ENCODE measurements at regions not wholly inside any gene's neighbourhood (a gene's known extent, or its start where the extent isn't known, plus 50 kb on each side); places are given as distances from the start of the nearest gene placed in this dataset.

GRCh38 chr6:140970485-140970884 lies 1162.2 kb upstream of the GJE1 start:
- no peaks in the 10 kb centered on the region for H3F3A ChIP-seq (ENCODE audit: insufficient read depth, low read length)
- H3K27ac ChIP-seq (ENCODE audit: low read depth, low read length, poor library complexity, severe bottlenecking) = no peak overlapping the region
- no peak overlapping the region for H3K4me2 ChIP-seq (ENCODE audit: low read length)
- H3K27me3 ChIP-seq (ENCODE audit: insufficient read depth, low read length) = no peaks in the 10 kb centered on the region
- H3K4me1 ChIP-seq (ENCODE audit: insufficient read depth, low read length, severe bottlenecking) = no peaks in the 10 kb centered on the region
- H3K9me3 ChIP-seq (ENCODE audit: low read length) = no peaks in the 10 kb centered on the region
- H3K36me3 ChIP-seq (ENCODE audit: insufficient read depth, low read length) = no peaks in the 10 kb centered on the region
- H3K79me2 ChIP-seq (ENCODE audit: insufficient read depth, low read length) = no peaks in the 10 kb centered on the region
- H4K20me1 ChIP-seq (ENCODE audit: insufficient read depth, low read length) = no peaks in the 10 kb centered on the region
- TF ChIP-seq CTCF (IDR thresholded peaks at IDR 0.05; ENCODE audit: low read length) (no peak), EZH2 (IDR thresholded peaks at IDR 0.05; ENCODE audit: borderline replicate concordance, low read length) (no peak)
- no peak overlapping the region for H3K9ac ChIP-seq (ENCODE audit: low read length)
- H3K9me2 ChIP-seq (ENCODE audit: low read depth, low read length) = no peaks in the 10 kb centered on the region
- H2AFZ ChIP-seq (ENCODE audit: low read length) = no peak overlapping the region
- H3K4me3 ChIP-seq (ENCODE audit: low read depth, low read length, poor library complexity, severe bottlenecking) = no peak overlapping the region

DNA sequence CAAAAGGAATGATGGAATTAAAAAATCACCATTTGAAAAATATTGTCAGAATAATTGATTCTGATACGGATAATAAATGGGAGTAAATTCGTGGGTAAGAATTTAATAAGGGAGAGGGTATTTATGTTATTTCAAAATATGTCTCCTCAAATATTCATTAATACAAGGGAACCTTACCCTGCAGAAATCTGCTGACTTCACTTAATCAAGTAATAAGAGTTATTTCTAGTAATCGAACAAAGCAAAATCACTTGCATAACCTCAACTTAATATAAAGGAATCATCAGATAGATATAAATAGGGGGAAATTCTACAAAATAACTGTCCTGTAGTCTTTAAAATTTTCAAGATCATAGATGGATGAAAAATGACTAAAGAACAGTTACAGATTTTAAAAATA lies 1164.7 kb upstream of the GJE1 start:
- Histone ChIP-seq H3K9me2 (ENCODE audit: low read depth, low read length) (no peaks in the 10 kb centered on the region), H3F3A (ENCODE audit: insufficient read depth, low read length) (no peaks in the 10 kb centered on the region), H3K9me3 (ENCODE audit: low read length) (no peaks in the 10 kb centered on the region), H4K20me1 (ENCODE audit: insufficient read depth, low read length) (no peaks in the 10 kb centered on the region), H3K9ac (ENCODE audit: low read length) (no peak overlapping the region), H3K36me3 (ENCODE audit: insufficient read depth, low read length) (no peaks in the 10 kb centered on the region), H3K79me2 (ENCODE audit: insufficient read depth, low read length) (no peaks in the 10 kb centered on the region), H2AFZ (ENCODE audit: low read length) (no peak overlapping the region), H3K4me1 (ENCODE audit: insufficient read depth, low read length, severe bottlenecking) (no peaks in the 10 kb centered on the region), H3K27ac (ENCODE audit: low read depth, low read length, poor library complexity, severe bottlenecking) (no peak overlapping the region), H3K4me2 (ENCODE audit: low read length) (no peak overlapping the region), H3K27me3 (ENCODE audit: insufficient read depth, low read length) (no peaks in the 10 kb centered on the region), H3K4me3 (ENCODE audit: low read depth, low read length, poor library complexity, severe bottlenecking) (no peak overlapping the region)
- TF ChIP-seq EZH2 (IDR thresholded peaks at IDR 0.05; ENCODE audit: borderline replicate concordance, low read length) = no peak
- no peak for TF ChIP-seq CTCF (IDR thresholded peaks at IDR 0.05; ENCODE audit: low read length)

DNA sequence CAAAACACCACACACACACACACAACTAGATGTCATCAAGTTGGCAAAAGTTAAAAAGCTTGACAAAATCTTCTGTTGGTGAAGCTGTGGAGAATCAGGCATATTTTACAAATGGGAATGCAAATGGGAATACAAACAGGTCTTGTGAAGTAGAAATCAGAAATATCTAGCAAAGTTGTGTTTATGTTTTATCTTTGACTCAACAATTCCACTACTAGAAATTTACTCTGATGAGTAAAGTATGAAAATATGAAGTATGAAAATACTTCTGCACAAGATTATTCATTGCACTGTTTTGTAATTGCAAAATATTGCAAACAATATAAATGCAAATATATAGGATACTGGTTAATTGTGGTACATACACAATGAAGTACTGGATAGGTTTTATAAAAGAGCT lies 1166.0 kb upstream of the GJE1 start:
- no peaks in the 10 kb centered on the region for H3K9me3 ChIP-seq (ENCODE audit: low read length)
- H4K20me1 ChIP-seq (ENCODE audit: insufficient read depth, low read length) = no peaks in the 10 kb centered on the region
- H2AFZ ChIP-seq (ENCODE audit: low read length) = no peak overlapping the region
- no peaks in the 10 kb centered on the region for H3K27me3 ChIP-seq (ENCODE audit: insufficient read depth, low read length)
- no peak overlapping the region for H3K4me2 ChIP-seq (ENCODE audit: low read length)
- H3K4me3 ChIP-seq (ENCODE audit: low read depth, low read length, poor library complexity, severe bottlenecking) = no peak overlapping the region
- H3K9ac ChIP-seq (ENCODE audit: low read length) = no peak overlapping the region
- H3K9me2 ChIP-seq (ENCODE audit: low read depth, low read length) = no peaks in the 10 kb centered on the region
- TF ChIP-seq CTCF (IDR thresholded peaks at IDR 0.05; ENCODE audit: low read length) (no peak), EZH2 (IDR thresholded peaks at IDR 0.05; ENCODE audit: borderline replicate concordance, low read length) (no peak)
- no peaks in the 10 kb centered on the region for H3K36me3 ChIP-seq (ENCODE audit: insufficient read depth, low read length)
- H3F3A ChIP-seq (ENCODE audit: insufficient read depth, low read length) = no peaks in the 10 kb centered on the region
- no peaks in the 10 kb centered on the region for H3K79me2 ChIP-seq (ENCODE audit: insufficient read depth, low read length)
- H3K27ac ChIP-seq (ENCODE audit: low read depth, low read length, poor library complexity, severe bottlenecking) = no peak overlapping the region
- no peaks in the 10 kb centered on the region for H3K4me1 ChIP-seq (ENCODE audit: insufficient read depth, low read length, severe bottlenecking)
